ENCODE measurements at regions not wholly inside any gene's neighbourhood (a gene's known extent, or its start where the extent isn't known, plus 50 kb on each side); places are given as distances from the start of the nearest gene placed in this dataset.

GRCh38 chr14:56868660-56869059 lies 58.4 kb upstream of the OTX2 start:
- DNase-seq (ENCODE audit: low read depth): no peak

GRCh38 chr14:56862836-56863235 lies 52.6 kb upstream of the OTX2 start:
- FAIRE-seq: no peak
- no peak for DNase-seq (ENCODE audit: low read depth)

More at GRCh38 chr14:56868660-56869059, 58.4 kb upstream of the OTX2 start:
- FAIRE-seq: no peak
- Histone ChIP-seq H3K4me3 (ENCODE audit: low read depth, low read length) (no peak overlapping the region), H3K36me3 (ENCODE audit: control insufficient read depth, insufficient read depth, low read length) (no peaks in the 10 kb centered on the region), H3K27me3 (ENCODE audit: control insufficient read depth, insufficient read depth, low read length) (no peaks in the 10 kb centered on the region)
- TF ChIP-seq CTCF (IDR thresholded peaks at IDR 0.05; ENCODE audit: insufficient read depth, low read length, severe bottlenecking): no peak

GRCh38 chr14:56860441-56860840 lies 50.2 kb upstream of the OTX2 start:
- Histone ChIP-seq H3K4me3 (ENCODE audit: low read depth, low read length) (no peak overlapping the region), H3K27me3 (ENCODE audit: control insufficient read depth, insufficient read depth, low read length) (no peaks in the 10 kb centered on the region), H3K36me3 (ENCODE audit: control insufficient read depth, insufficient read depth, low read length) (no peaks in the 10 kb centered on the region)
- TF ChIP-seq CTCF (IDR thresholded peaks at IDR 0.05; ENCODE audit: insufficient read depth, low read length, severe bottlenecking): no peak
- no peak for DNase-seq (ENCODE audit: low read depth)
- FAIRE-seq: no peak

More at GRCh38 chr14:56862836-56863235, 52.6 kb upstream of the OTX2 start:
- Histone ChIP-seq H3K27me3 (ENCODE audit: control insufficient read depth, insufficient read depth, low read length) (no peaks in the 10 kb centered on the region), H3K4me3 (ENCODE audit: low read depth, low read length) (no peak overlapping the region), H3K36me3 (ENCODE audit: control insufficient read depth, insufficient read depth, low read length) (no peaks in the 10 kb centered on the region)
- TF ChIP-seq CTCF (IDR thresholded peaks at IDR 0.05; ENCODE audit: insufficient read depth, low read length, severe bottlenecking): no peak
